HG03378 (cell line): ENCODE measurements at regions not wholly inside any gene's neighbourhood (a gene's known extent, or its start where the extent isn't known, plus 50 kb on each side); places are given as distances from the start of the nearest gene placed in this dataset.
"Not testable (repeated sequence)": the region's sequence is repeated elsewhere in the genome, so short reads cannot be mapped to it uniquely, and the experiment has no call there.

Experiments used
- ATAC-seq: cut with Tn5 transposase; IDR thresholded peaks from one replicate; pipeline ENCODE4 v1.9.1; 2021; ENCODE audit warnings: mild to moderate bottlenecking, moderate library complexity; ENCODE audit not compliant: unreplicated experiment

GRCh38 chr18:56489893-56490292, 148.5 kb downstream of the TXNL1 start:
- ATAC-seq: no peak

- no peak for ATAC-seq
Observed at GRCh38 chr18:56488739-56489138, 149.7 kb downstream of the TXNL1 start.

- no peak for ATAC-seq
Observed at GRCh38 chr18:56487801-56488200, 150.6 kb downstream of the TXNL1 start.

- no peak for ATAC-seq
Observed at GRCh38 chr18:56483386-56483785, 155.0 kb downstream of the TXNL1 start.

GRCh38 chr18:56482813-56483212, 155.6 kb downstream of the TXNL1 start:
- not testable (repeated sequence) for ATAC-seq

- no peak for ATAC-seq
Observed at GRCh38 chr18:56481751-56482150, 156.6 kb downstream of the TXNL1 start.

- no peak for ATAC-seq
Observed at GRCh38 chr18:56479841-56480240, 158.6 kb downstream of the TXNL1 start.

GRCh38 chr18:56475250-56475649, 163.1 kb downstream of the TXNL1 start:
- ATAC-seq: no peak

GRCh38 chr18:56473400-56474024, 164.9 kb downstream of the TXNL1 start:
- no peak for ATAC-seq

- no peak for ATAC-seq
Observed at GRCh38 chr18:56470406-56471351, 167.7 kb downstream of the TXNL1 start.

- no peak for ATAC-seq
Observed at GRCh38 chr18:56469582-56469981, 168.8 kb downstream of the TXNL1 start.

GRCh38 chr18:56468396-56468795, 170.0 kb downstream of the TXNL1 start:
- no peak for ATAC-seq

- no peak for ATAC-seq
Observed at GRCh38 chr18:56462276-56462675, 176.1 kb downstream of the TXNL1 start.

GRCh38 chr18:56461151-56461550, 177.2 kb downstream of the TXNL1 start:
- no peak for ATAC-seq

- no peak for ATAC-seq
Observed at GRCh38 chr18:56460581-56460980, 177.8 kb downstream of the TXNL1 start.

- no peak for ATAC-seq
Observed at GRCh38 chr18:56458770-56459712, 179.4 kb downstream of the TXNL1 start.

- ATAC-seq: no peak
Observed at GRCh38 chr18:56455874-56456273, 182.5 kb downstream of the TXNL1 start.

GRCh38 chr18:56455141-56455540, 183.3 kb downstream of the TXNL1 start:
- ATAC-seq: no peak

GRCh38 chr18:56453631-56454030, 184.8 kb downstream of the TXNL1 start:
- ATAC-seq: no peak

- no peak for ATAC-seq
Observed at GRCh38 chr18:56451188-56451587, 187.2 kb downstream of the TXNL1 start.

GRCh38 chr18:56448751-56449150, 189.6 kb downstream of the TXNL1 start:
- ATAC-seq: no peak
